Myocyte (in vitro differentiated cells): ENCODE measurements at regions not wholly inside any gene's neighbourhood (a gene's known extent, or its start where the extent isn't known, plus 50 kb on each side); places are given as distances from the start of the nearest gene placed in this dataset.

Source experiments
- DNase-seq: peaks from one replicate; pipeline ENCODE4 v3.0.0-alpha.2; 2012; ENCODE audit warnings: low read depth

- peak; percentile 61 for DNase-seq
Measured at GRCh38 chr18:22563164-22563583, 145.5 kb upstream of the CTAGE1 start.

GRCh38 chr18:22564036-22564435, 146.3 kb upstream of the CTAGE1 start:
- no peak for DNase-seq

- no peak for DNase-seq
Measured at GRCh38 chr18:22566703-22567420, 149.1 kb upstream of the CTAGE1 start.

- no peak for DNase-seq
Measured at GRCh38 chr18:22567794-22568193, 150.1 kb upstream of the CTAGE1 start.

DNA sequence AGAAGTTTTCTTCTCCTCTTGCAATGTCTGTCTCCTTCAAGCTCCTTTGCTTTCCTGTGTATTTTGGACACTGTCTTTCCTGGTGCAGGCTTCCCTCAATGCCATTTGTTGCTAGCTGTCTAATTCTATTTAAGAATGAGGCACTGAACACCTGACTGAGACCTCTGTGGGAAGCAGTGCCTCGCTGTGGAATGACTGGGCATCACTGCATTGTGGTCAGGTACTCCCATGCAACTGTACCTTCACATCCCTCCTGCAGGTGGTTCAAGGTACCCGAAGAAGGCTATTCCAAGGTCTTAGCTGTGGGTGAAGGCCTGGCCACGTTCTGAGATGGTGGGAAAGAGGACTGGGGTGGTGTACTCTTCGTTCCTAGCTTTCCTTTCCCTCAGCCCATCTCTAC, 152.8 kb upstream of the CTAGE1 start:
- no peak for DNase-seq

GRCh38 chr18:22572341-22572740, 154.6 kb upstream of the CTAGE1 start:
- DNase-seq: no peak

- DNase-seq: no peak
Measured at GRCh38 chr18:22579271-22579670, 161.6 kb upstream of the CTAGE1 start.

GRCh38 chr18:22585333-22585732, 167.6 kb upstream of the CTAGE1 start:
- DNase-seq: no peak

GRCh38 chr18:22585821-22586220, 168.1 kb upstream of the CTAGE1 start:
- DNase-seq: no peak

GRCh38 chr18:22591222-22591621, 173.5 kb upstream of the CTAGE1 start:
- no peak for DNase-seq

DNA sequence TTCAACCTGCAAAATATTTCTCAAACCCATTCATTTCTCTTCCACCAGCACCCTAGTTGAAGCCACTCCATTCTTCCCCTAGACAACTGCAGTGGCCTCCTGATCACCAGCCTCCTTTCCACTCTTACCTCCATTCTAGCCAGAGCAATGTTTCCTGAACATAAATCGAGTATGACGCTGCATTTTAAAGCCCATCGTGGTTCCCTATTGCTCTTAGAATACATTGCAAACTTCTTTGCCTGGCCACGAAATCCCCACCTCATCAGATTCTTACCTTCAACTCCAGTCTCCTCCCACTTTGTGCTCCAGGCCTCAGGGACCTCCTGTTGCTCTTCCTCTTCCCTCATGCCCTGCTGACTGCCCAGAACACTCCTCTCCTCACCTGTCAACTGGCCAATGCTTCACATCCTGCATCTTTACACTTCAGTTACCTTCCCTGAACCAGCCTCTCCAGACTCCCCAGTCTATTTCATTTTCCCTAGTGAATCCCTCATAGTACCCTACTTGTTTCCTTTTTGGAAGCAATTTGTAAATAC, 176.5 kb upstream of the CTAGE1 start:
- no peak for DNase-seq

DNA sequence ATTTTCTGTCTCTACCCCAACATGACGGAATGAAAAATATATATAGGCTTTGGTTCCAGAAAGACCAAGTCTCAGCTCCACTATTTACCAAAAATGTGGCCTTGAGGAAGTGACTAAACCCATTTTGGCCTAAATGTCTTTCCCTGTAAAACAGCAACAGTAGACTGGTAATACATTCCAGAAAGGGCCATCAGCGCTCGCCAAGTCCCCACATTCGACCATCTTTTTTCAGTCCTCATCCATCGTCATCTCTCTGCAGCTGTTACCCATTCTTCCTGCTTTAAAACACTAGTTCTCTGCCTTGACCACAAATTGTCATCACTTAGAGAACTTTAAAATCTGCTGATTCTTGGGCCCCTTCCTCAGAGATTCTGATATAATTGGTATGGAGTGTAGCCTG, 183.8 kb upstream of the CTAGE1 start:
- peak; percentile 24 for DNase-seq

DNA sequence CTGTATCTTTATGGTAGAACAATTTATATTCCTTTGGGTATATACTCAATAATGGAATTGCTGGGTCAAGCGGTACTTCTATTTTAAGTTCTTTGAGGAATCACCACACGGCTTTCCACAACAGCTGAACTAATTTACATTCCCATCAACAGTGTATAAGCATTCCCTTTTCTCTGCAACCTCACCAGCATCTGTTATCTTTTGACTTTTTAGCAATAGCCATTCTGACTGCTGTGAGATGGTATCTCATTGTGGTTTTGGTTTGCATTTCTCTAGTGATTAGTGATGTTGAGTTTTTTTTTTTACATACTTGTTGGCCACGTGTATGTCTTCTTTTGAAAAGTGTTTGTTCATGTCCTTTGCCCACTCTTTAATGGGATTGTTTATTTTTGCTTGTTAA, 184.7 kb upstream of the CTAGE1 start:
- peak; percentile 11 for DNase-seq

DNA sequence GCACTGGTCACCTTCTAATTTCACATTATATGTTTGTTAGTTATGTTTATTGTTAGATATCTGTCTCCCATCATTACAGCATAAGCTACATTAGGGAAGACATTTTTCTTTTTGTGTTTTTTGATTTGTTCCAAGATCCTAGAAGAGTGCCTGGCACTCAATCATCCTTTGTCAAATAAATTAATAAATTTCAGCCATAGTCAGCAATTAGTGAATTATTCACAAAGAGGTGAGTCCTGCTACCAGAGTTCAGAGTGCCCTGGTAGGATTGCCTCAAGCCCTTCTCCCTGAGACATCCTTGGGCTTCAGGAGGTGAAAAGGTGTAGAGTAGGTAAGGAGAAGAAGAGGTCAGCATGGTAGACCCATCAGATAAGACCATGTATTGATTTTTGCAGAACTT, 186.2 kb upstream of the CTAGE1 start:
- DNase-seq: no peak

- DNase-seq: no peak
Measured at GRCh38 chr18:22604390-22604985, 186.8 kb upstream of the CTAGE1 start.

DNA sequence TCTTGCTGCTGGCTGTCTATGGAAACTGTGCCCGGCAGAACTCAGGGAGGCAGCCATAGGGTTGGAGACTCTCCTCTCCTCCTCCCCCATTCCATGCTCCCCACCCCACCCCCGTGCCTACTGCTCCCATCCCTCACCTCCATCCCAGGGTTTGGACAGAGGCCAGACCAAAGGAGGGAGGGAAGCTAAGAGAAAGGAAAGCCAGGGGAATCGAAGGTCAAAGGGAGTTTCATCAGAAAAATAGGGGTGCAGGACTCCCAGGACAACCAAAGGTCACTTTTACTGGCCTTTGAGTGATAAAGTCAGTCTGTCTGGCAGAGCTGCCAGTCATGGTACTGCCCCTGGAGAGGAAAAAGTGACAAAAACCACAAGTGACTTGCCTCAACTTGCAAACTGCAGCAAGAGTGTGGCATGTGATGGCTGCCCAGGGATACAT, 187.3 kb upstream of the CTAGE1 start:
- no peak for DNase-seq

- DNase-seq: no peak
Measured at GRCh38 chr18:22605736-22606135, 188.0 kb upstream of the CTAGE1 start.

GRCh38 chr18:22606563-22607283, 189.0 kb upstream of the CTAGE1 start:
- no peak for DNase-seq

GRCh38 chr18:22607284-22607635, 189.5 kb upstream of the CTAGE1 start:
- DNase-seq: no peak

- no peak for DNase-seq
Measured at GRCh38 chr18:22608847-22609246, 191.1 kb upstream of the CTAGE1 start.

- no peak for DNase-seq
Measured at GRCh38 chr18:22609642-22610041, 191.9 kb upstream of the CTAGE1 start.

- no peak for DNase-seq
Measured at GRCh38 chr18:22613058-22613690, 195.5 kb upstream of the CTAGE1 start.
